ENCODE measurements at regions not wholly inside any gene's neighbourhood (a gene's known extent, or its start where the extent isn't known, plus 50 kb on each side); places are given as distances from the start of the nearest gene placed in this dataset.

- TF ChIP-seq TAF1 (IDR thresholded peaks at IDR 0.05; ENCODE audit: low read depth, low read length) (no peak), POLR2A (IDR thresholded peaks at IDR 0.05; ENCODE audit: low read depth, low read length) (no peak)
These were observed 117.6 kb downstream of the MRPL39 start for GRCh38 chr21:25489673-25490072.
